Ovary (tissue), 7 donors: ENCODE measurements at regions not wholly inside any gene's neighbourhood (a gene's known extent, or its start where the extent isn't known, plus 50 kb on each side); places are given as distances from the start of the nearest gene placed in this dataset.

Source experiments
- DNase-seq, 5 donors: peaks; one replicate each; pipeline ENCODE4 v3.0.0-alpha.2; 2019 to 2020
- H3K27ac ChIP-seq, 2 donors: fragments of 200-600 bp; one replicate each; pipeline versions ENCODE4 v1.5.1 to v1.8.0; 2019 to 2022
- H3K27me3 ChIP-seq: fragments of 200-600 bp; one replicate; pipeline ENCODE4 v1.8.0; 2022
- H3K36me3 ChIP-seq: fragments of 200-600 bp; sonication (generic); one replicate; pipeline ENCODE4 v1.5.1; 2019
- H3K4me1 ChIP-seq: one replicate; pipeline ENCODE4 v1.8.1; 2013; ENCODE audit warnings: mild to moderate bottlenecking, moderate library complexity; ENCODE audit not compliant: insufficient read depth
- H3K4me3 ChIP-seq: fragments of 200-600 bp; sonication (generic); one replicate; pipeline ENCODE4 v1.5.1; 2017
- H3K9me3 ChIP-seq, 2 donors: fragments of 200-600 bp in 1 of 2; sonication (generic) in 1 of 2; one replicate each; pipeline versions ENCODE4 v1.5.1 to v1.8.1; 2013 to 2019; ENCODE audit warnings: mild to moderate bottlenecking in 1 of 2, moderate library complexity in 1 of 2
- CTCF ChIP-seq, 3 donors: fragments of 450-650 bp in 2 of 3; fragments of 200-600 bp in 1 of 3; IDR thresholded peaks; one replicate each; pipeline versions ENCODE4 v1.5.1 to v1.8.0; 2016 to 2022; ENCODE audit warnings: antibody characterized with exemption in 3 of 3, mild to moderate bottlenecking in 1 of 3
- EP300 ChIP-seq: sonication (generic); formaldehyde crosslinking; IDR thresholded peaks from one replicate; pipeline ENCODE4 v1.6.1; 2017; ENCODE audit warnings: antibody characterized with exemption
- POLR2A ChIP-seq: fragments of 450-650 bp; IDR thresholded peaks from one replicate; pipeline ENCODE4 v1.6.1; 2017; ENCODE audit warnings: antibody characterized with exemption, mild to moderate bottlenecking, moderate library complexity
- WGBS, 3 donors: extraction: QIAGEN DNeasy Blood & Tissue Kit in 1 of 3; methylation state at CpG; one replicate each; pipeline versions ENCODE4 v1.1.5 to v1.1.7; 2013 to 2017; 5-methylcytosine and 5-hydroxymethylcytosine counted together
- intact Hi-C, 4 donors: fragments of 100-400 bp; cut with DNase I; formaldehyde crosslinking; loops; one replicate each; pipeline versions ENCODE4 v1.11.0 to v1.15.1; 2022 to 2023
- donor health status: DM: no; HTN: no; CAD: no; lungs with moderate emphysema.
- donor health status: DM: no; HTN: no; CAD: no.
- donor health status: Bipolar disorder and iron deficiency.
- donor health status: DM: no; HTN: no; CAD: no.
- donor health status: DM: yes; HTN: yes; CAD: no.

GRCh38 chr5:110267714-110268113, 458.8 kb downstream of the TMEM232 start:
- Histone ChIP-seq H3K4me1 (no peaks in the 10 kb centered on the region), H3K4me3 (no peak overlapping the region), H3K27me3 (no peaks in the 10 kb centered on the region), H3K9me3 (no peaks in the 10 kb centered on the region), H3K27ac (no peak overlapping the region), H3K36me3 (no peaks in the 10 kb centered on the region)
- 83 to 94% (median 91%) methylated on average over 9 of the region's 9 CpGs for WGBS, 3 donors
- intact Hi-C loops: no loop called here
- TF ChIP-seq CTCF (IDR thresholded peaks at IDR 0.05): no peak
- no peak for DNase-seq

DNA sequence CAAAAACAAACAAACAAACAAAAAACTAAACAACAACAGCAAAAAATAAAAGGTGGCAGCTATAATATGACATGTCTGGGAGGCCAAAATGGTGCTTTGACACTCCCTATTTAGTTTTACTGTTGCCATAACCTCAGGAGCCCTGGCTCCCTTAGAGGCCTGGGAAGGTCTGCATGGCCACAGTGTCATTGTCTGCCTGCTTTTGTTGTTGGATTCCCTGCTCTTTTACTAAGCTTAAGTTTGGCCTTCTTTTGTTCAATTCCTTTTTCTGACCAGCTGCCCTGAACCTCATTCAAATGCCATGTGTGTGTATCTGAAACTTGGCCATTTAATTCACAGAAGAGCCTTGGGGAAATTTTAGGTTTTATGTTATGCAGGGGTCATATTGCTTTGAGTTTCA, 458.2 kb downstream of the TMEM232 start:
- intact Hi-C loops: no loop called here
- Histone ChIP-seq H3K36me3 (no peaks in the 10 kb centered on the region), H3K27me3 (no peaks in the 10 kb centered on the region), H3K4me3 (no peak overlapping the region), H3K9me3 (no peaks in the 10 kb centered on the region), H3K27ac (no peak overlapping the region), H3K4me1 (no peaks in the 10 kb centered on the region)
- TF ChIP-seq EP300 (no peak), POLR2A (no peak), CTCF (IDR thresholded peaks at IDR 0.05) (no peak)
- no peak for DNase-seq

GRCh38 chr5:110268985-110269384, 457.5 kb downstream of the TMEM232 start:
- Histone ChIP-seq H3K27ac (no peak overlapping the region), H3K9me3 (no peaks in the 10 kb centered on the region), H3K27me3 (no peaks in the 10 kb centered on the region), H3K4me1 (no peaks in the 10 kb centered on the region), H3K36me3 (no peaks in the 10 kb centered on the region), H3K4me3 (no peak overlapping the region)
- no peak for TF ChIP-seq POLR2A
- TF ChIP-seq EP300: no peak
- no peak for TF ChIP-seq CTCF (IDR thresholded peaks at IDR 0.05)
- DNase-seq: no peak
- 79 to 100% (median 100%) methylated on average over 1 of the region's 1 CpG for WGBS, 3 donors
- intact Hi-C loops: no loop called here

- intact Hi-C loops: no loop called here
- no peak for DNase-seq
- H3K4me1 ChIP-seq: no peaks in the 10 kb centered on the region
- no peaks in the 10 kb centered on the region for H3K9me3 ChIP-seq
- TF ChIP-seq EP300: no peak
- TF ChIP-seq CTCF (IDR thresholded peaks at IDR 0.05): no peak
- no peak for TF ChIP-seq POLR2A
- H3K4me3 ChIP-seq: no peak overlapping the region
- H3K27me3 ChIP-seq: no peaks in the 10 kb centered on the region
- H3K36me3 ChIP-seq: no peaks in the 10 kb centered on the region
- no peak overlapping the region for H3K27ac ChIP-seq
- WGBS, 3 donors: 53 to 63% (median 54%) methylated on average over 3 of the region's 3 CpGs
These were observed 456.9 kb downstream of the TMEM232 start for GRCh38 chr5:110269478-110270142.
